ENCODE measurements at regions not wholly inside any gene's neighbourhood (a gene's known extent, or its start where the extent isn't known, plus 50 kb on each side); places are given as distances from the start of the nearest gene placed in this dataset.

DNA sequence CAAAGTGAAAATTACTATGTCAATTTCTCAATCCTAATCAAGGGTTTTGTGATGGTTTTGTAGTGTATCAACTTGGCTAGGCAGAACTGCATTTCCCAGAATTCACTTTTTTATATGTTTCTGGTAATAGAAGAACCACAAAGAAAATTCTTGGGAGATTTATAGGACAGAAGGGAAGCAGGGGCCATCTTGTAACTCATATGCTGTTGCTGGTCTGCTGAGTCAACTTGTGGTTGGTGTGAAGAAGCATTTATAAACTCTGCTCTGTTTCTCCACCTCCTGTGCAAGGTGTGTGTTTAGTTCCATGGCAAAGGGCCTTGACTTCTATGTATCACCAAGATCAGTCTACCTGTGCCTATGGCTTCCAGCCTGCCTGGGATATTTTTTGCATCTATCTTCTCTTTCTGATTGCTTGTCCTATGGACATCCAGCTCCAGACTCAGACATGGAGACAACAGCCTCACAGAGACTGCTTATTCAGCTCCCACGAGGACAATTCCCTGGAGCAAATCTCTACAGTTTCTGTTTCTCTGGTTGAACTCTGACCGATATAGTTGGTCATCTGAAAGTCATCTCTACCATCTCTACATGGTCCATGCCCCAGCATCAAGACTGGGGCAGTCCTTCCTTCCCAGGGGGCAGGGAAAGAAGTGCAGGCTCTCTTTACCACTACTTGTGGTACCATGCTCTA, 364.3 kb upstream of the DDHD1 start:
- DNase-seq (ENCODE audit: low read depth) = peak; percentile 53

DNA sequence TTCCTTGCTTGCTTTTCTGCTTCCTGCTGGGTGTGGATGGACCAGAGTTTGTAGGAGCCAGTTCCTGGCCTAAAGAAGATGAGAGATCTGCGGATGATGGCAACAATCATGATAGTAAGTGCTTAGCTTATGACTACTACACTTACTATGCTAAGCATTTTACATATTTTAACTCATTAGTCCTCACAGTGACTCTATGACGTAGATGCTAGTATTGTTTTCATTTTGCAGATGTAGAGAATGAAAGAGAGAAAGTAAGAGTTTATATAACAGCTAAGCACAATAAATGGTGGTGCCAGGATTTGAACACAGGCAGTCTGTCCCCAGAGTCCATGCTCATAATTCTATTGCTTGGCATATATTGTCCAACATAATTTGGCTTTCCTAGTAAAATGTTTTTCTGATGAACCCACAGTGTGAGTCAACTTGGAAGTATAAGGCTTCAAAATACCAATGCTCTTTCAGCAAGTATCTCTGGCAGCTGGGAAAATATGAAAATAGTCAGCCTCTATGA, 363.2 kb upstream of the DDHD1 start:
- peak; percentile 87 for DNase-seq (ENCODE audit: low read depth)

DNA sequence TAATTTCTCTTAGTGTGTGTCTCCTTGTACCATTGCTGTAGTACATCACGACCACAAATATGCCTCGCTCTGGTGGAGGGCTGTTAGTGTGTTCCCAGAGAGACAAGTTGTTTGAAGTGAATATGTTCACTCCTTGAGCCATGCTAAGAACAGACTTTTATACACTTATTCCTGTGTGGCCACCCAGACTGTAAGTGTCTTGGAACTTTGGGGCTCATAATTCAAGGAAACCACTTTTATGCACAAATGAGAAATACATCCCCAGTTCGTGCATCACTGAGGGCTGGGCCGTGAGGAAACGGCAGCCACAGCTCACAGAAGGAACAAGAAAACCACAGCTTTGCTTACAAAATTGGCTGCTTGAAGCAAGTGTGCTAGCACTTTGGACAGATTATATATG, 362.2 kb upstream of the DDHD1 start:
- no peak for DNase-seq (ENCODE audit: low read depth)

DNA sequence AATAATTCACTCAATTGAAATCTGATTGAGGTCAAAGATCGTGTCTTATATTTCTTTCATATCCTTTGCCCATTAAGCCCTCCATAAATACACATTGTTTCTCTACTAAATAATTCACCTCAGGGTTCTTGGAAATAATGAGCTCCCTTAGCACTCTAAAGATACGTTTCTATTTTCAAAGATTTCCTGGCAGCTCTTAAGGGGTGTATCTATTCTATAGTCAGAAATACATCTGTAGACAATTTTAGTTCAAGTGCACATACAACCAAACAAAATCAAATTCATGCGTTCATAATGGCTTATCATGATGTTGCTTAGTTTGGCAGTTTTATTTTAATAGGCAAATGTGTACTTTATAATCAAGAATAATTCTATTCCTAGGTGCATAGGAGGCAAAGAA, 361.1 kb upstream of the DDHD1 start:
- DNase-seq (ENCODE audit: low read depth) = no peak

DNA sequence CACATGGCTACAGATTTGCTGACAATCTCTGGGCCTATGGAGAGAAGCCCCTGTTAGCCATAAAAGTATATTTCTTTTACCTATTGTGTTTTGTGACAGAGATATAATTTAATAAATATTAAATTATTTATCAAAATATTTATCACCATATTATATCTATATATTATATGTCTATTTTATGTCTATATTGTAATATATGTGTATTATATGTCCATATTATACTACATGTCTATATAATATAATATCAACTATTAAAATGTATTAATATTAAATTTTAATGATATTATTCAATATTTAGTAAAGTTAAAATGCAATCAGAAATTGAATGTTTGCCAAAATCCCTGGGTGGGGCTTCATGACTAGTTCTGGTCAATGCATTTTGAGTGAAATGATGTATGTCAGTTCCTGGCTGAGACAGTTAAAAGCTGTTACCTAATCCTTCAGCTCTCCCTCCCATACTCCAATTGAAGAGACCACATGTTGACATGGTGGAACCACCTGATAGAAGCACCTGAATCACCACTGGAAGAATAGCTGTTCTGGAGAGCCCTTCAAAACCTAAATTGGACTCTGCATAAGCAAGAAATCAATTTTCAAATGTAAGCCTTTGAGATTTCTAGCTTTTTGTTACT, 357.3 kb upstream of the DDHD1 start:
- DNase-seq (ENCODE audit: low read depth) = no peak

DNA sequence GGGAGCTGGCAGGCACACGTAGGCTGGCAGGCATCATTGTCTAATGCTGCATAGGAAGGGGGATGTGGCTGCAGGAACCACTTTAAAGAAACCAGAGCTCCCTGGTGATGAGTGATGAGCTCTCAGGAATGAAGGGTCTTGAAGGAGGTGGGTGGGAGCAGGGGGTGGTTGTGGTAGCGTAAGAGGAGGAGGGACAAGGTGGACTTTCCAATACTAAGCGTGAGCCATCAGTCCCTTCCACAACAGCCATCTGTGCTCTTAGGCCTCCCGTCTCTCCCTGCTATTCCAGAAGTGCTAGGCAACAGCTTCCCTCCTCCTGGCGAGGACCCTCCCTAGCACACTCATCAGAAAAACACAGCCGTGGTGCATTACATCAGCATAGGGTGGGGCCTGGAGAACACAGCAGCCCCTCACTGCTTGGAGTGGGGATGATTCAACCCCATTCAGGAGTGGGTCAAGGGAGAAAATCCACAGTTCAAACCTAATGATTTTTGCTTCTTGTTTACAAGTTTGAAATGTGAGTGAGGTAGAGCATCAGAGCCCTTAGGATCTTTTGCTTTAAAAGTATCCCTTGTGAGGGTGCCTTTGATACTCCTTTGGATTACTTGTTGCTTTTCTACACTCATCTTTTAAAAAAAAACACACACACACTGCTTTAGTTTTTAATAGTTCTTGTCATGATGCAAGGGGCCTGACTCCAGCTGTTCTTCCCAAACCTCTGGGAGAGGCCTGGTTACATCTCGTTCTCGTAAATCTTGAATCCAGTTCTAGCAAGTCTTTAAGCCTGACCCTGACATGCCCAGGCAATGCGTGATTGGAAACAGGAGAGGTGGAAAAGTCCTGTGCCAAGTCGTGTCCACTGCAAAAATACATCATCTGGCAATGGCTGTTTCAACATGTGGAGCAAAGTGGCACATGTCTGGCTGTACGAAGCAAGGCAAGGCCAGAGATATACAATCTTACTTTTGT, 356.4 kb upstream of the DDHD1 start:
- DNase-seq (ENCODE audit: low read depth) = peak; percentile 64

DNA sequence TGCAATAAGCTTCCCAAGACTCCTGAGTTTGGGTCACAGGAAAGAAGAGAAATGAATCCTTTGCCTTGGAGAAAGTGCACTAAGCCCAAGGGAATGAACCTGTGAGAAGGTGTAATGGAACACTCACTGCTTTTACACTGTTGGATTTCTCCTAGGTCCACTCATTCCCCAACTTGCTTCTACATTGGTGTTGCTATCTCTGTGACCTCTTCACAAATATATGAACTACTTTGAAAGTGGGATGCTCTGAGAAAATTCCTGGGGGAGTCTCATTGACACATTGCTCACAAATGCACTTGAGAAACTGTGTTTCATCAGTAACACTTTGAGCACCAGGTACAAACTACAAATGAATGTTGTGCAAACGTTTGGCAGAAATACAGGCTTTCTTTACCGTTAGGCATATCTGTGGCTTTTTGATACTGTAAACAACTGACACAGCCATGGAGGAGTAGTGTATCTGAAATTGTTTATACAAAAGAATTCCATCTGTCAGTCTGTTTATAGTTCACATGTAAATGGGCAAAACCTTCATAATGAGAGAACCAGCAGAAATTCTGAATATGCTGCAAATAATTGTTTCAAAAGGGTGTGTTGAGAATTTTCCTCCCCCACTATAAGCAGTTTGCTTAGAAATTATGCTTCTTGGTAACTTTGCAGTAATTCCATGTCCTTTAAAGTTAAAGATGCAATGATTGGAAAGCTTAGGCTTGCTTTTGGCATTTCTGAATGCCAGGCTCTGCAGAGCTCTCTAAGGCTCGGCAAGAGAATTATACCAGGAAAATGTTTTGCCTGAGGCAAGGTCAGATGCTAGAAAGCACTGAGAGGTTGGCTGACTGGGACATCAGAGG, 348.5 kb upstream of the DDHD1 start:
- DNase-seq (ENCODE audit: low read depth) = no peak

DNA sequence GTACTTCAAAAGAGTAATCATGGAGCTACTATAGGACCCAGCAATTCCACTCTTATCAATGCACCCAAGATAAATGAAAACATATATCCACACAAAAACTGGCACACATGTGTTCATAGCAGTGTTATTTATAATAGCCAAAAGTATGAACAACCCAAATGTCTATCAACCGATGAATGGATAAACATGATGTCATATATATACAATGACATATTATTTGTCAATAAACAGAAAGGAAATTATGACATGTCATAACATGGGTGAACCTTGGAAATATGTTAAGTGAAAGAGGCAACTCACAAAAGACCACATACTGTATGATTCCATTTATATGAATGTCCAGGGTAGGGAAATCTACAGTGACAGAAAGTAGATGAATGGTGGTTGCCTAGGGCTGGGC, 347.1 kb upstream of the DDHD1 start:
- DNase-seq (ENCODE audit: low read depth) = no peak

DNA sequence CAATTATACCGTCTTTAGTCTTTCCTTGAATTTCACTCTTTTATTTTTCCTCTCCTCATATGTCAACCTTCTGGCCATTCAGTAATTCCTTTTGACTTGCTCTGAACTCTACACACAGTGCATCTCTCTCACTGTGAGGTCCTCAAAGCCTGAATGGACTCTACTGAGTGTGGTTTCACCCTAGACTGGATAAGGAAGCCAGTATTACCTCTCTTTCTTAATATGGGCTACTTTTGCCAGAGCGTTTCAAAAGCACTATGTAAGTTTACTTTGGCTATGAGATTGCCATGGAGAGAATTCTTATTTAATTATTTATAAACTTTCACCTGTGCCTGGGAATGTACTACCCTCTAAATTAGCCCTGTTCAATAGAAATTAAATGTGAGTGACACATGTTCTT, 343.5 kb upstream of the DDHD1 start:
- no peak for DNase-seq (ENCODE audit: low read depth)

DNA sequence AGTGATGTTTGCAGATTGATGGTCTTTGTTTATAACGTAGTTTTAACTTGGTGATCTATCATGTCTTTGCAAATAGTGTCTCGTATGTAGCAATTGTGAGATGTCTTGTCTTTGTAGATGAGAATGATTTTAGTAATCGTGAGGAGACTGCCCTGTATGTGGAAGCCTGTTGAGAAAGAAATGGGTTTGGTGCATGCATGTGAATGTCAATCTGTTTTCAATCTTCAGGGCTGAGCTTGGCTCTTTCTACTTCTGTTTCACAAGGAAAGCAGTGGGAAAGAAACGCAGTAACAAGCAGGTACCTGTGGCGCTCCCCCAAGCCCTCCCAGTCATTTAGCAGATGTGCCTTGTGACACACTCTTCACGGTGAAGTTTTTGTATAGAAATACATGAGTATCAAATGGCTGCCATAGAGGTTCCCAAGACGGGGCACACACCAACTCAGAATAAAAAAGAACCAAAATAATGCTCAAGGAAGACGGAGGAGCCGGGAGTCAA, 342.8 kb upstream of the DDHD1 start:
- no peak for DNase-seq (ENCODE audit: low read depth)

DNA sequence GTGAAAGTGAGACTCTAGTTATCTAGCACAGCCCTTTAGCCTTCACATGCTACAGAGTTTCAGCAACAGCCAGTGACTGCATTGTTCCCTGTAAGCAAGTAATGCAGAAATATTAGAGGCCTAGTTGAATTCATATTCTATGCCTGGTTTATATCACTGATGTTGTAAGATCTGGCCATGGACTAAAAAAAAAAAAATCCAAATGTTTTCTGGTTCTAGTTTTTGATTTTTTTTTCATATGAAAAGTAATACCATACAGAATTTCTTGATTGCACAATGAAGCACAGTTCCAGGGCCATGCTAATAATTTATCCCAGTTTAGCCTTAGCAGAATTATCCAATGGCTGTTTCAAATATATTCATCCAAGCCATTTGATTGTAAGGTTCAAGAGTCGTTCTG, 341.5 kb upstream of the DDHD1 start:
- DNase-seq (ENCODE audit: low read depth) = no peak

DNA sequence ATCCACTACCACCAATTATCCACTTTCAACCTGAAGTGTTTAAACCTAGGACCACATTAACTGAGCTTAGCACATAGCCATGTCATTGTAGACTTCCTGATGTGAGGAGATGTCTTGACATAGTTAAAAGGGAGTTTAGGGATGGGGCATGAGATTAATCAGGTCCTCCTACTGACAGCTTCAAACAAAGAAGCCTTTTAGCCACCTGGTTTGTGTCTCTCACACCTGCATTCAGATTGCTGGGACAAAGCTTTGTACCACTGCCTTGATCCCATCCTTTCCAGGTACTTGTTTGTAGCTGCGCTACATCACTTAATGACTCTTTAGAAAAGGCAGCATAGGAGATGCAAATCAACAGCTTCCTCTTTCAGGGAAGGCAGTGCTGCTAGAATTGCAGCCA, 340.7 kb upstream of the DDHD1 start:
- no peak for DNase-seq (ENCODE audit: low read depth)

DNA sequence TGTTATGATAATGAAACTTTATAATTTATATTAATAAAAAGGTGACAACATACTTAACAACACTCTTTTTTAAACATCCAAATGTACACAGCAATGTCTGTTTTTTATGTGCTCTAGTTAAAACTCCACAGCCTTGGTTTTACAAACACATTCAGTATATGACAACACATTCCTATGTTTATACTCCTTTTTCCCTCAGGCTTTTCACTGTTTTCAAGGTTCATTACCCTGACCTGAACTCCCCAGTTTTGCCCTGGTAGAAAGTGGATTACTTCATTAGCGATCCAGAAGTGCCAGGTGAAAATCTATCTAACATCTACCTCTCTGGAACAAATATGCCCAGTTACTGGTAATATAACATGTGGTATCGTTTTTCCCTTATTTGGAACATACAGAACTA, 340.2 kb upstream of the DDHD1 start:
- no peak for DNase-seq (ENCODE audit: low read depth)

DNA sequence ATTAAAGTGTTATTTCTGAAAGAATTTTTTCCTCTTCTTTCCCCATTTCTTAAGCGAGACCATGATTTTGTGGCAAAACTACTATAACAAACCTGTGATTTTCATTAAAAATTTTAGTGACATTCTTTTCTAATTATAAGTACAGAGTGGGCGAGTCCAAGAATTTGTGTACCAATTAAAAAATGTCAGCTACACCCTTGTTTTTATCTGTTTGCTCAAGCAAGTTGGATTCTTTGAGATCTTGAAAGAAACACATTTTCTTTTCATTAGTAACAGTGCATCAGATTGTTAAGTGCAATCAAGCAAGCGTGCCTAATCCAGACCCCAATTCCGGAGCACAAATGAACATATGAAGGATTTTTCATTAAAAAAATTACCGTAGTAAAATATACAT, 338.8 kb upstream of the DDHD1 start:
- DNase-seq (ENCODE audit: low read depth) = no peak

DNA sequence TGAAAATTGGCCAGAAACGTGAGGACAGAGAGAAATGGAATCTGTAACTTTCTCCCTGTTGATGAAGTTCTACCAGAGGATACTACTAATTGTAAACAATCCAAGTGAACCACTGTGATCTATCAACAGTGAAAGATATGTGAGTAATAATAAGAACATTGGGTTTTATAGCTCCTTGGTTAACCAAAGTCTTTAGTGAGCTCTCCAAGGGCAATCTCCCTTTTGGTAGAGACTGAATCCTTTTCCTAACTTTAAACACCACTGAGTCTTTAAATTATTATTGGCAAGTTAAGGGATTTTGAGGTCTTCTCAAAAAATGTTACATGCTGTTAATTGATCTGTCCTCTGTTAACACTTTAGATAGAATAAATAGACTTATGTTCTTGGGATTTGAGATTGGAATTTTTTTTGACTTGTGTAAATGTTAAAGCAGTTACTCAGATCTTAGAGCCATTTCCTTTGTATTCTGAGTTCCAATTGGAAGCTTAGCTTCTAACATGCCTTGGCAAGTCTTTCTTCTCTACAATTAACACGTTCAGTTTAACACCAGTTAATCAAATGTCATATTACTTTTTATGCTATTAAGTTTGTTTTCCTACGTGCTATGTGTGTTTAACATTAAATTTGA, 338.2 kb upstream of the DDHD1 start:
- peak; percentile 31 for DNase-seq (ENCODE audit: low read depth)

DNA sequence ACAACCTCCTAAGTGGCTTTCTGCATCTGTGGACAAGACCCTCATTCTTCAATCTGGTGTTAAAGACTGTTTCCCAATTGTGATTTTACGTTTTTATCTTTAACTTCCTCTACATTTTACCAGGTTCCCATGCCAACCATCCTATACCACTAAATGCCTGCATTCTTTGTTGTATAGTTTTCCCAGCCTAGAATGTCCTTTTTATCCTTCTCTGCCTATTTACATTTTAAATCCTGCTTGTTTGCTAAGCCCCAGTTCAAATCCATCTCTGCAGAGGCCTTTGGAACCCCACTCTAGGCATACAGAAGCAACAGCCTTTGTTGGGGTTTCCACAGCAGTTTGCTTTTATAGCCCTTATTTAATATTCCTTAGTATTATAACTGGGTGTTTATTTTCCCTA, 325.1 kb upstream of the DDHD1 start:
- DNase-seq (ENCODE audit: low read depth) = no peak

DNA sequence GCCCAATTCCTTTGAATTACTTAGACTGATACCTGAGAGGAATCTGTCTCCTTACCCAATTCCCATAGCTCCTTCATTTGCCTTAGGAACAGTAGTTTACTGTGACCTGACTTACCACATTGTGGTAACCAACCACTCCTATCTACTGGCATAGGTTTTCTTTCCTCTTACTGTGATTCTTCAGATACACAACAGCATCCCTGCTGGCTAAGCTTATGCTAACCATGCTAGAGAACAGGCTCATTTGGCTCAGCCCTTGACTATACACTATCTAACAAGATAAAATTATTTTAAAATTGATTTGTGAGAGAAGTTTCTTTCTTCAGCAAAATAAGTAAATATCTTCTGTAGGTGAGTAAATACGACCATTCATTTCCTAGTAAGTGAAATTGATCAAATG, 320.4 kb upstream of the DDHD1 start:
- no peak for DNase-seq (ENCODE audit: low read depth)

DNA sequence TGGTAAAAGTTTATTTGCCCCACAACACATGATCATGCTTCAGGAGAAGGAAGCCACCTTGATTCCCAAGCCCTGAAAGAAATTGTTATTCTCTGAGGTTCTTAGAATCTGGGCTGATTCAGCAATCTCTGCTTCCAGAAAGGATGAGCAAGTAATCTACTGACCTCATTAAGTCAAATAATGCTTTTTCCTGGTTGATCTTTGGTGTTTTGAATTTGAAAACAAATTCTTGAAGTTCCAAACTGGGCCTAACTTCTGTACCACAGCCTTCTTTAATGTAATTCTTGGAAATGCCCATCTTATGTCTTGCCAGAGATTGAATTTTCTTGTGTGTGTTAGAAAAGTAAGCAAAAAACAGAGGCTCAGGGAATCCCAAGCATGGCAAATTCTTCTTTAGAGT, 319.2 kb upstream of the DDHD1 start:
- no peak for DNase-seq (ENCODE audit: low read depth)

DNA sequence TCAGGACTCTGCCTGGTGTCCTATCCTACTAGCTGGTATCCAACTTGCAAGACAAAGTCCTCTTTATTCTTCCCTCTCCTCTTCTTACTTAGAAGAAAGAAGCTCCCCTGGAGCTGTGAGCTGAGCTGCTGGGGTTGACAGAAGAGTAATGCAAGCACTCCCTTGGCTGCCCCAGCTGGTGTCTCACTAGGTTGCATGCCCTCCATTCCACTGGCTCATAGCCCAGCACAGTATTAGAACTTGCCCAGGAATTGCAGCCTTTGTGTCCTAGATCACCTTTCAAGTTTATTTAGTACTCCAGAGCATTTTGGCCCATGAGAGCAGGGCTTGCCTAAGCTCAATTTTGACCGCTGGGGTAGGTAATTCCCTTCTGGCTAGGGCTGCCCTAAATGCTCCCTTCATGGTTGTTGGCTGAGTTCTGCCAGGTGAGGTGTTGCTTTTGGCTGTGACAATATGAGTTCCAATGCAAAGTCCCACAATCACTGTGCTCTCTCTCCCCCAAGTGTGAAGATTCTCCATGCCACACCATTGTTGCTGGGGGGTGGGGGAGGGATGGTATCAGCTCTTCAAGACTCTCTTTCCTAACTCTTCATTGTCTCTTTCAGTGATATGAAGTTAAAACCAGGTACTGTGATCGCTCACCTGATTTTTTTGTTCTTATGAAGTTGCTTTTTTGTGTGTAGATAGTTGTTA, 317.4 kb upstream of the DDHD1 start:
- no peak for DNase-seq (ENCODE audit: low read depth)

DNA sequence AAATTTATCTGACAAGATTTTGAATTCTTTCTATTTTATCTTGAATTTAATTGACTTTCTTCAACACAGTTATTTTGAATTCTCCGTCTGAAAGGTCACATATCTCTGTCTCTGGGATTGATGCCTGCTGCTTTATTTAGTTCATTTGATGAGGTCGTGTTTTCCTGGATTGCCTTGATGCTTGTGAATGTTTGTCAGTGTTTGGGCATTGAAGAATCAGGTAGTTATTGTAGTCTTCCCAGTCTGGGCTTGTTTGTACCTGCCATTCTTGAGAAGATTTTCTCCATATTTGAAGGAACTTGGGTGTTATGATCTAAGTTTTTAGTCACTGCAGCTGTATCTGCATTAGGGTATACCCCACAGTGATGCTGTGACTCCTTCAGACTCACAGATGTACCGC, 315.8 kb upstream of the DDHD1 start:
- DNase-seq (ENCODE audit: low read depth) = no peak

DNA sequence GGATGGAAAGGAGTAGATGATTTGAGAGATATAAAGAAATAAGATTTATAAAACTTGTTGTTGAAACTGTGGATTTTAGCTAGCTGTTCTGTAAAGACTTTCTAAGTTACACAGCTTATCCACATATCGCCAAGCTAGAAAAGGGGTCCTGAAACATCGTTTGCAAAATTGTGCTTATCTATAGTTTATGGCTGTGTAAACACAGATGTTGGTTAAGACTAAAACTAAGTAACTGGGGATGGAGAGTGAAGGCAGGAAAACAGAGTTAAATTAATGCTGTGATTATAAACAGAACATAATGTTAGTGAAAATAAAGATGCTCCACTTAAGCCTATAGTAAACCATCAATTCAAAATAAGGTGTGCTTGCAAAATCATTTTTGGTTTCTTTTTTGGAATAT, 311.3 kb upstream of the DDHD1 start:
- DNase-seq (ENCODE audit: low read depth) = no peak

All from stromal cell of bone marrow (primary cell).